MCF 10A (cell line): ENCODE measurements at regions not wholly inside any gene's neighbourhood (a gene's known extent, or its start where the extent isn't known, plus 50 kb on each side); places are given as distances from the start of the nearest gene placed in this dataset.

Experiments
- BruUV-seq: library from RNA; stranded (reverse); fragments of 400-500 nt; replicated peaks from 2 replicates; lab custom pipeline; 2021; lab: Mats Ljungman, UMichigan
- CTCF ChIA-PET: fragments of 300-600 bp; sonication (Branson Sonifier 250); formaldehyde crosslinking; extraction: SDS; loops from one replicate; lab custom pipeline; 2021; ENCODE audit warnings: antibody characterized with exemption, inconsistent platforms; lab: Yijun Ruan, JAX
- POLR2A ChIA-PET: fragments of 300-600, 350-650 bp; sonication (Branson Sonifier 250); formaldehyde crosslinking; extraction: SDS; loops from one replicate; lab custom pipeline; 2020; ENCODE audit warnings: antibody characterized with exemption, inconsistent platforms; lab: Yijun Ruan, JAX
- DNase-seq: peaks from one replicate; pipeline ENCODE4 v3.0.0-alpha.2; 2018; ENCODE audit not compliant: unreplicated experiment
- H3K27ac Mint-ChIP-seq: one replicate; pipeline ENCODE4 v1.8.0; 2022; ENCODE audit warnings: mild to moderate bottlenecking, low read depth, mixed read lengths; ENCODE audit not compliant: unreplicated experiment
- H3K27me3 Mint-ChIP-seq: one replicate; pipeline ENCODE4 v1.8.0; 2022; ENCODE audit warnings: mixed read lengths; ENCODE audit not compliant: insufficient read depth, unreplicated experiment
- H3K36me3 Mint-ChIP-seq: one replicate; pipeline ENCODE4 v1.8.0; 2022; ENCODE audit warnings: mild to moderate bottlenecking, moderate library complexity, mixed read lengths; ENCODE audit not compliant: insufficient read depth, unreplicated experiment
- H3K4me1 Mint-ChIP-seq: one replicate; pipeline ENCODE4 v1.8.0; 2022; ENCODE audit warnings: mixed read lengths; ENCODE audit not compliant: insufficient read depth, unreplicated experiment
- H3K4me3 Mint-ChIP-seq: one replicate; pipeline ENCODE4 v1.8.0; 2022; ENCODE audit warnings: mild to moderate bottlenecking, moderate library complexity, mixed read lengths; ENCODE audit not compliant: unreplicated experiment
- H3K9me3 Mint-ChIP-seq: one replicate; pipeline ENCODE4 v1.8.0; 2022; ENCODE audit warnings: mixed read lengths; ENCODE audit not compliant: unreplicated experiment
- intact Hi-C: fragments of 100-400 bp; cut with micrococcal nuclease; formaldehyde crosslinking; loops from 2 replicates; pipeline ENCODE4 v1.14.1; 2022
- TF ChIP-seq, protein P1 (sequence below): fragments of 200-600 bp; IDR thresholded peaks from one replicate; pipeline ENCODE4 v1.8.0; 2022; ENCODE audit warnings: antibody characterized with exemption, mild to moderate bottlenecking; ENCODE audit not compliant: unreplicated experiment

DNA sequence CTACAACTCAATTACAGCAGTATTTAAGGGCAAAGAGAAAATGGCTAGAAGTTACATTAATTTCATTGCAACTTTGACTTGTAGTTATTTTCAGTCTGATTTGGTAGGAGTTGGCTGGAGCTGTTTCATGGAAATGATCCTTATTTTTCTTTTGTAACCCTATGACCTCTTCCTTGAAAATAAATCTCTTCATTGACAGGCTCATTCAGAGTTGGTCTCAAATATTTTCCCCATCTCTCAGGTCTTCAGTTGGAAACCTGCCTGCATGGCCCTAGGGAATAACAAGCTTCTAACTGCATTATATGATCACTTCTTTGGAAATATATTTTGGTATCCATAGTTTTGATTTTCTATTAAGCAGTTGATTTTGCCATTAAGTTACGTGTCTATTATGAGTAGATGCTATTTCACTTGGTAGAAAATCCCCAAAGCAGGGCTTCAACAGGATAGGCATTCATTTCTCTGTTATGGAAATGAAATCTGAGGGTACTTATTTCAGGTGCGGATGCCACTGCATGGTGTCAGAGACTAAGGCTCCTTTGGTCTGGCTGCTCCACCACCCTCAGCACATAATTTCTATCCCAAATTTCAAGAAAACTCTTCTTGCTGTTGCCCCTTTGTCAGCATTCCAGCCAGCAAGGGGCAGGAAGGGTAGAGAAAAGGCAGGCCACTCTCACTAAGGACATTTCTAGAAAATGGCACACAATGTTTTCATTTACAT lies 502.5 kb downstream of the SPRY1 start:
- ChIA-PET CTCF (no interaction called here), POLR2A (interaction anchor here (1.3 kb wide), 1 partner anchor 202 kb away, joined by 4 read pairs; no protein-coding TSS in a partner anchor)
- Mint-ChIP-seq H3K36me3 (no peaks in the 10 kb centered on the region), H3K9me3 (peaks cover 3% of the 10 kb centered on the region), H3K27ac (no peak overlapping the region), H3K4me3 (no peak overlapping the region), H3K27me3 (no peaks in the 10 kb centered on the region), H3K4me1 (peaks cover 10% of the 10 kb centered on the region)
- TF ChIP-seq, protein P1, sequence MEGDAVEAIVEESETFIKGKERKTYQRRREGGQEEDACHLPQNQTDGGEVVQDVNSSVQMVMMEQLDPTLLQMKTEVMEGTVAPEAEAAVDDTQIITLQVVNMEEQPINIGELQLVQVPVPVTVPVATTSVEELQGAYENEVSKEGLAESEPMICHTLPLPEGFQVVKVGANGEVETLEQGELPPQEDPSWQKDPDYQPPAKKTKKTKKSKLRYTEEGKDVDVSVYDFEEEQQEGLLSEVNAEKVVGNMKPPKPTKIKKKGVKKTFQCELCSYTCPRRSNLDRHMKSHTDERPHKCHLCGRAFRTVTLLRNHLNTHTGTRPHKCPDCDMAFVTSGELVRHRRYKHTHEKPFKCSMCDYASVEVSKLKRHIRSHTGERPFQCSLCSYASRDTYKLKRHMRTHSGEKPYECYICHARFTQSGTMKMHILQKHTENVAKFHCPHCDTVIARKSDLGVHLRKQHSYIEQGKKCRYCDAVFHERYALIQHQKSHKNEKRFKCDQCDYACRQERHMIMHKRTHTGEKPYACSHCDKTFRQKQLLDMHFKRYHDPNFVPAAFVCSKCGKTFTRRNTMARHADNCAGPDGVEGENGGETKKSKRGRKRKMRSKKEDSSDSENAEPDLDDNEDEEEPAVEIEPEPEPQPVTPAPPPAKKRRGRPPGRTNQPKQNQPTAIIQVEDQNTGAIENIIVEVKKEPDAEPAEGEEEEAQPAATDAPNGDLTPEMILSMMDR, result no peak
- BruUV-seq, result no TSS peak
- DNase-seq, result no peak
- intact Hi-C loops, result no loop called here

DNA sequence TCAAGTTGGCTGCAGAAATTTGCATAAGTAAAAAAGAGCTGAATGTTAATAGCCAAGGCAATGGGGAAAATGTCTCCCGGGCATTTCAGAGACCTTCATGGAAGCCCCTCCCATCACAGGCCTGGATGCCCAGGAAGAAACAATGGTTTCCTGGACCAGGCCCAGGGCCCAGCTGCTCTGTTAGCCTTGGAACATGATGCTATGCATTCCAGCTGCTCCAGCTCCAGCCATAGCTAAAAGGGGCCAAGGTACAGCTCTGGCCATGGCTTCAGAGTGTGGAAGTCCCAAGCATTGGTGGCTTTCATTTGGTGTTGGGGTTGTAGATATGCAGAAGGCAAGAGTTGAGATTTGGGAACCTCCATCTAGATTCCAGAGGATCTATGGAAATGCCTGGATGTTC lies 508.3 kb downstream of the SPRY1 start:
- no TSS peak for BruUV-seq
- no peak overlapping the region for H3K27ac Mint-ChIP-seq
- peaks cover 17% of the 10 kb centered on the region for H3K9me3 Mint-ChIP-seq
- H3K4me1 Mint-ChIP-seq, result no peaks in the 10 kb centered on the region
- ChIA-PET POLR2A (interaction anchor here (1.2 kb wide), 2 partner anchors 29 to 178 kb away, joined by 3 read pairs; no protein-coding TSS in a partner anchor), CTCF (interaction anchor here (0.5 to 0.7 kb wide), 2 partner anchors 9 to 534 kb away, joined by 3 read pairs; no protein-coding TSS in a partner anchor)
- DNase-seq, result no peak
- no peaks in the 10 kb centered on the region for H3K27me3 Mint-ChIP-seq
- no peak overlapping the region for H3K4me3 Mint-ChIP-seq
- intact Hi-C loops, result no loop called here
- no peaks in the 10 kb centered on the region for H3K36me3 Mint-ChIP-seq
- TF ChIP-seq, protein P1, result no peak

DNA sequence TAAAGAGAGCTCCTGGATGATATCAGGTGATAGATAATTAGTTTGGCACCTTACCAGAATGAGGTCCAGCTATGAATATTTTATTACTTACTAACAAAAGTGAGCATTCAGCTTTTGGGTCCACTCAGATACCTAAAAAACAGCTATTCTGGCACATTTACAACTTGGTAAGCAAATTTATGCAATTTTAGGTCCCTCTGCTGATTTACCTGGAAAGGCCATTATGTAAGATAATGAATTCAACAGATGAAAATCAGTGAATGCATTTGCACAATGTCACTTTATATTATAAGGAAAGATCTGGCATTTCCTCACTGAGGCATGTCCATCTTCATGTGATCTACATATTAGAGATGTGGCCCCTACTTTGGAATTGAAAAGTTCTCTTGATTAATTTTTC lies 517.0 kb downstream of the SPRY1 start:
- intact Hi-C loops, result no loop called here
- no peaks in the 10 kb centered on the region for H3K4me1 Mint-ChIP-seq
- no peaks in the 10 kb centered on the region for H3K27me3 Mint-ChIP-seq
- H3K36me3 Mint-ChIP-seq, result no peaks in the 10 kb centered on the region
- H3K4me3 Mint-ChIP-seq, result no peak overlapping the region
- BruUV-seq, result no TSS peak
- no peaks in the 10 kb centered on the region for H3K9me3 Mint-ChIP-seq
- TF ChIP-seq, protein P1, result no peak
- CTCF ChIA-PET, result interaction anchor here (0.6 to 0.9 kb wide), 4 partner anchors 9 to 490 kb away, joined by 3 to 7 read pairs (median 4); no protein-coding TSS in a partner anchor
- DNase-seq, result no peak
- no peak overlapping the region for H3K27ac Mint-ChIP-seq
- POLR2A ChIA-PET, result no interaction called here

DNA sequence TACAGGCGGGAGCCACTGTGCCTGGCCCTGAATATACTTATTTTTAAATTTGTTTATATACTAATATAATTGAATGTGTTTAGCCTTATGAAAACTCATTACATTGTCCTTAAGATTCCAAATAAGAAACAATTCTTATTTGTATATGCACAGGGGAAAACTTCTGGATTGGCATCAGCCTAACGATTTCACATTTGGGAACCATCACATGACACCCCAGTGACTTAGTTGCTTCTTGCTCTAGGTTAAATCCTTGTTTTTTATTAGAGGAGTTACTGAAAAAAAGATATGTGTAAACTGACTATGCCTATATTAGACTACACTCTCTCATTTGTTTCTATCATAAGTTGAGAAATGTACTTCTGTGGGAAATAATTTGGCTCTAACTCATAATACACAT lies 520.2 kb downstream of the SPRY1 start:
- H3K4me3 Mint-ChIP-seq, result no peak overlapping the region
- H3K4me1 Mint-ChIP-seq, result no peaks in the 10 kb centered on the region
- ChIA-PET POLR2A (no interaction called here), CTCF (no interaction called here)
- TF ChIP-seq, protein P1, result no peak
- intact Hi-C loops, result no loop called here
- H3K27ac Mint-ChIP-seq, result no peak overlapping the region
- H3K9me3 Mint-ChIP-seq, result no peaks in the 10 kb centered on the region
- no TSS peak for BruUV-seq
- H3K36me3 Mint-ChIP-seq, result no peaks in the 10 kb centered on the region
- DNase-seq, result no peak
- H3K27me3 Mint-ChIP-seq, result no peaks in the 10 kb centered on the region
